NCI-H1417 (cell line): ENCODE measurements at regions not wholly inside any gene's neighbourhood (a gene's known extent, or its start where the extent isn't known, plus 50 kb on each side); places are given as distances from the start of the nearest gene placed in this dataset.

Experiments used
- DNase-seq, 3 experiments: peaks; one replicate each; lab custom pipeline; 2025; lab: John Stamatoyannopoulos, UW

GRCh38 chr13:36750046-36750445 is 69.0 kb upstream of the RFXAP start:
- no peak for DNase-seq

- DNase-seq, result no peak
Measured at GRCh38 chr13:36750461-36750860, 68.6 kb upstream of the RFXAP start.

GRCh38 chr13:36750946-36751345 is 68.1 kb upstream of the RFXAP start:
- DNase-seq, result no peak

DNA sequence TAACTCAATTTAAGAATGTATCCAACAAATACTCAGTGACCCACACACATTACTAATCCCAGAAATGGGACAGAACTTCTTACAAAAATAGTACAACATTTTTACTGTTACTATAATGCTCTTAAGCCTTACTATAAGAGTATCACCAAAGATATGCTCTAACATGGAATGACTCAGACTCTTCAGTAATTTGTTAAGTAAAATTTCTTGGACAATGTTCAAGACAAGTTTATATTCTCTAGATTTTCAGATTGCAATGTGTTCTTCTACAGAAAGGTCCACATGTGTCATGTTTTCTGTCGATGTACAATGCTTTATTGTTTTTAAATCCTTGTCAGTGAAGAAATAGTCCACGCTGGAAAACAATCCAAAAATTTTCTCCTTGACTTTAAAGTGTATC is 66.3 kb upstream of the RFXAP start:
- no peak for DNase-seq

- DNase-seq, result peak in 1 of 3 experiments; percentile 49
Measured at GRCh38 chr13:36753176-36753575, 65.8 kb upstream of the RFXAP start.

GRCh38 chr13:36758345-36758744 is 60.7 kb upstream of the RFXAP start:
- peak in 1 of 3 experiments; percentile 9 for DNase-seq

GRCh38 chr13:36763126-36763722 is 55.8 kb upstream of the RFXAP start:
- no peak for DNase-seq

- DNase-seq, result no peak
Measured at GRCh38 chr13:36764536-36764935, 54.5 kb upstream of the RFXAP start.

GRCh38 chr13:36764957-36765356 is 54.1 kb upstream of the RFXAP start:
- DNase-seq, result no peak

DNA sequence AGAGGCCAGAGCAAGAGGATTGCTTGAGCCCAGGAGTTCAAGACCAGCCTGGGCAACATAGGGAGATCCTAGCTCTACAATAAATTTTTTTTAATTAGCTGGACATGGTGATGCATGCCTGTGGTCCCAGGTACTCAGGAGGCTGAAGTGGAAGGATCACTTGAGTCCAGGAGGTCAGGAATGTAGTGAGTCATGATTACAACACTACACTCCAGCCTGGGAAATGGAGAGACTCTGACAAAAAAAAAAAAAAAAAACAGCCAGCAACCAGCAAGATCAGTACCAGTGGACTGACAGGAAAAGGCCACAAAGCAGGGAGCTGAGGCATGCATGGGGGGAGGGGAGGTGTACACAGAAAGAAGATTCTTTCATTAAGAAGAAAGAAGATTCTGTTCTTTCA is 52.7 kb upstream of the RFXAP start:
- no peak for DNase-seq

DNA sequence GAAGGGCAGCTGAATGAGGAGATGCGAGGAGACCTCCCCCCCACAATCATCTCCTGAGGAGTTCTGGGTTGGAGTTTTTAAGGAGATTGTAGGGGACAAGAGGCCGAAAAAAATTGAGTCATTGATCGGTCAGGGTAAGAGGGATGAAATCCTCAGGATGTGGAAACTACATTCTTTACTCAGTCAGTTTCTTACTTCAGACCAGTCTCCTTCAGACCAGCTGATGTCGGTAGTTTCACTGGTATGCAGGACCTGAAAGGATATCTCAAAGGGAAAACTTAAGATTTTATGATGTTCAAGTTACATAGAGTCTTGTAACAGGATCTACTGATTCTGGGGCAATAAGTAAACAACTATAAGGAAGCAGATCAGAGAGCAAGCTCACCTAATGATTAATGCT is 51.7 kb upstream of the RFXAP start:
- DNase-seq, result no peak

DNA sequence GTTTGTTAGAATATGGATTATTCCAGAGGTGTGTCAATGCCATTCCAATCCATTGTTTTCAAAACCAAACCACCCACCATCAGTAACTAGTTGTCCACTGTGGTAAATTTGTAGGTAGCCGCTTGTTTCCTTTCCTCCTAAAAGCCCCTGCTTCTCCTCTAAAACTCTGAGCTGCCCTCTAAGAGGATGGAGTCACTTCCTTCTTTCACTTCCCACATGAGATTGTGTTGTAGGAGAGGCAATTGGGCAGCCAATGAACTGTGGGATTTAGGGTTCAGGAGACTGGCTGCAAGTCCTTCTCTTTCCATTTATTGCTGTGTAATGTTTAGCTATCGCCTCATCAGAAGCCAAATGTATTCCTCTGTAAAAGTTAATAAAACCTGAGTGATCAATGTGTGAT is 49.9 kb upstream of the RFXAP start:
- no peak for DNase-seq
